ENCODE measurements at regions not wholly inside any gene's neighbourhood (a gene's known extent, or its start where the extent isn't known, plus 50 kb on each side); places are given as distances from the start of the nearest gene placed in this dataset.

GRCh38 chr6:167682125-167682524, 144.6 kb upstream of the AFDN start:
- TF ChIP-seq SUZ12 (IDR thresholded peaks at IDR 0.05; ENCODE audit: extremely low read depth, insufficient read depth, insufficient read length) (no peak), YY1 (IDR thresholded peaks at IDR 0.05; ENCODE audit: insufficient read depth, insufficient read length) (no peak), ZNF274 (IDR thresholded peaks at IDR 0.05; ENCODE audit: low read depth, low read length) (no peak)

Measured in NT2/D1 (cell line).